ENCODE measurements at regions not wholly inside any gene's neighbourhood (a gene's known extent, or its start where the extent isn't known, plus 50 kb on each side); places are given as distances from the start of the nearest gene placed in this dataset.

GRCh38 chr1:55970526-55971110, 608.7 kb downstream of the PLPP3 start:
- H3K9me3 Mint-ChIP-seq = no peaks in the 10 kb centered on the region
- no peak for DNase-seq (ENCODE audit: low spot score)
- H3K4me3 Mint-ChIP-seq = no peak overlapping the region
- intact Hi-C loops (cut with micrococcal nuclease) = no loop called here
- H3K27me3 Mint-ChIP-seq (ENCODE audit: insufficient read depth) = no peaks in the 10 kb centered on the region
- H3K27ac Mint-ChIP-seq = no peak overlapping the region
- no peaks in the 10 kb centered on the region for H3K4me1 Mint-ChIP-seq (ENCODE audit: low read depth)
- H3K36me3 Mint-ChIP-seq (ENCODE audit: low read depth) = no peaks in the 10 kb centered on the region

GRCh38 chr1:55969322-55969721, 610.0 kb downstream of the PLPP3 start:
- H3K27ac Mint-ChIP-seq = no peak overlapping the region
- peaks cover 2% of the 10 kb centered on the region for H3K27me3 Mint-ChIP-seq (ENCODE audit: insufficient read depth)
- no peaks in the 10 kb centered on the region for H3K36me3 Mint-ChIP-seq (ENCODE audit: low read depth)
- intact Hi-C loops (cut with micrococcal nuclease) = no loop called here
- no peak for DNase-seq (ENCODE audit: low spot score)
- H3K4me1 Mint-ChIP-seq (ENCODE audit: low read depth) = no peaks in the 10 kb centered on the region
- H3K4me3 Mint-ChIP-seq = no peak overlapping the region
- H3K9me3 Mint-ChIP-seq = no peaks in the 10 kb centered on the region

- no peak for DNase-seq (ENCODE audit: low spot score)
- Mint-ChIP-seq H3K36me3 (ENCODE audit: low read depth) (no peaks in the 10 kb centered on the region), H3K27ac (no peak overlapping the region), H3K27me3 (ENCODE audit: insufficient read depth) (peaks cover 2% of the 10 kb centered on the region), H3K4me3 (no peak overlapping the region), H3K9me3 (no peaks in the 10 kb centered on the region), H3K4me1 (ENCODE audit: low read depth) (no peaks in the 10 kb centered on the region)
- intact Hi-C loops (cut with micrococcal nuclease) = no loop called here
Measured at GRCh38 chr1:55968661-55969060, 610.7 kb downstream of the PLPP3 start.

- DNase-seq (ENCODE audit: low spot score) = no peak
- H3K4me3 Mint-ChIP-seq = no peak overlapping the region
- H3K27ac Mint-ChIP-seq = no peak overlapping the region
- H3K36me3 Mint-ChIP-seq (ENCODE audit: low read depth) = no peaks in the 10 kb centered on the region
- no peaks in the 10 kb centered on the region for H3K4me1 Mint-ChIP-seq (ENCODE audit: low read depth)
- H3K9me3 Mint-ChIP-seq = no peaks in the 10 kb centered on the region
- intact Hi-C loops (cut with micrococcal nuclease) = no loop called here
- peaks cover 2% of the 10 kb centered on the region for H3K27me3 Mint-ChIP-seq (ENCODE audit: insufficient read depth)
Measured at GRCh38 chr1:55965981-55966461, 613.3 kb downstream of the PLPP3 start.

- Mint-ChIP-seq H3K9me3 (no peaks in the 10 kb centered on the region), H3K27ac (no peak overlapping the region), H3K36me3 (ENCODE audit: low read depth) (no peaks in the 10 kb centered on the region), H3K27me3 (ENCODE audit: insufficient read depth) (peaks cover 2% of the 10 kb centered on the region), H3K4me3 (no peak overlapping the region), H3K4me1 (ENCODE audit: low read depth) (no peaks in the 10 kb centered on the region)
- intact Hi-C loops (cut with micrococcal nuclease) = no loop called here
- no peak for DNase-seq (ENCODE audit: low spot score)
Measured at GRCh38 chr1:55962472-55962871, 616.9 kb downstream of the PLPP3 start.

GRCh38 chr1:55959136-55959548, 620.2 kb downstream of the PLPP3 start:
- H3K9me3 Mint-ChIP-seq = no peaks in the 10 kb centered on the region
- intact Hi-C loops (cut with micrococcal nuclease) = no loop called here
- no peak overlapping the region for H3K4me3 Mint-ChIP-seq
- H3K27me3 Mint-ChIP-seq (ENCODE audit: insufficient read depth) = no peaks in the 10 kb centered on the region
- H3K36me3 Mint-ChIP-seq (ENCODE audit: low read depth) = no peaks in the 10 kb centered on the region
- DNase-seq (ENCODE audit: low spot score) = no peak
- H3K27ac Mint-ChIP-seq = no peak overlapping the region
- no peaks in the 10 kb centered on the region for H3K4me1 Mint-ChIP-seq (ENCODE audit: low read depth)

GRCh38 chr1:55958498-55958897, 620.9 kb downstream of the PLPP3 start:
- DNase-seq (ENCODE audit: low spot score) = no peak
- no peaks in the 10 kb centered on the region for H3K27me3 Mint-ChIP-seq (ENCODE audit: insufficient read depth)
- H3K36me3 Mint-ChIP-seq (ENCODE audit: low read depth) = no peaks in the 10 kb centered on the region
- H3K4me1 Mint-ChIP-seq (ENCODE audit: low read depth) = no peaks in the 10 kb centered on the region
- H3K27ac Mint-ChIP-seq = no peak overlapping the region
- H3K4me3 Mint-ChIP-seq = no peak overlapping the region
- H3K9me3 Mint-ChIP-seq = no peaks in the 10 kb centered on the region
- intact Hi-C loops (cut with micrococcal nuclease) = no loop called here

- DNase-seq (ENCODE audit: low spot score) = no peak
- H3K4me1 Mint-ChIP-seq (ENCODE audit: low read depth) = no peaks in the 10 kb centered on the region
- H3K9me3 Mint-ChIP-seq = no peaks in the 10 kb centered on the region
- intact Hi-C loops (cut with micrococcal nuclease) = no loop called here
- no peak overlapping the region for H3K4me3 Mint-ChIP-seq
- H3K36me3 Mint-ChIP-seq (ENCODE audit: low read depth) = no peaks in the 10 kb centered on the region
- no peak overlapping the region for H3K27ac Mint-ChIP-seq
- no peaks in the 10 kb centered on the region for H3K27me3 Mint-ChIP-seq (ENCODE audit: insufficient read depth)
Measured at GRCh38 chr1:55957276-55957675, 622.1 kb downstream of the PLPP3 start.

GRCh38 chr1:55955016-55955621, 624.2 kb downstream of the PLPP3 start:
- Mint-ChIP-seq H3K4me1 (ENCODE audit: low read depth) (no peaks in the 10 kb centered on the region), H3K4me3 (no peak overlapping the region), H3K36me3 (ENCODE audit: low read depth) (no peaks in the 10 kb centered on the region), H3K27ac (no peak overlapping the region), H3K9me3 (no peaks in the 10 kb centered on the region), H3K27me3 (ENCODE audit: insufficient read depth) (no peaks in the 10 kb centered on the region)
- intact Hi-C loops (cut with micrococcal nuclease) = no loop called here
- no peak for DNase-seq (ENCODE audit: low spot score)

- intact Hi-C loops (cut with micrococcal nuclease) = no loop called here
- Mint-ChIP-seq H3K4me1 (ENCODE audit: low read depth) (no peaks in the 10 kb centered on the region), H3K9me3 (no peaks in the 10 kb centered on the region), H3K27me3 (ENCODE audit: insufficient read depth) (no peaks in the 10 kb centered on the region), H3K27ac (no peak overlapping the region), H3K36me3 (ENCODE audit: low read depth) (no peaks in the 10 kb centered on the region), H3K4me3 (no peak overlapping the region)
- no peak for DNase-seq (ENCODE audit: low spot score)
Measured at GRCh38 chr1:55951291-55951690, 628.1 kb downstream of the PLPP3 start.

GRCh38 chr1:55947446-55947845, 631.9 kb downstream of the PLPP3 start:
- Mint-ChIP-seq H3K36me3 (ENCODE audit: low read depth) (no peaks in the 10 kb centered on the region), H3K27me3 (ENCODE audit: insufficient read depth) (peaks cover 2% of the 10 kb centered on the region), H3K27ac (no peak overlapping the region), H3K4me1 (ENCODE audit: low read depth) (no peaks in the 10 kb centered on the region), H3K9me3 (no peaks in the 10 kb centered on the region), H3K4me3 (no peak overlapping the region)
- DNase-seq (ENCODE audit: low spot score) = no peak
- intact Hi-C loops (cut with micrococcal nuclease) = no loop called here

- intact Hi-C loops (cut with micrococcal nuclease) = no loop called here
- Mint-ChIP-seq H3K27me3 (ENCODE audit: insufficient read depth) (peaks cover 2% of the 10 kb centered on the region), H3K27ac (no peak overlapping the region), H3K4me1 (ENCODE audit: low read depth) (no peaks in the 10 kb centered on the region), H3K9me3 (no peaks in the 10 kb centered on the region), H3K4me3 (no peak overlapping the region), H3K36me3 (ENCODE audit: low read depth) (no peaks in the 10 kb centered on the region)
- no peak for DNase-seq (ENCODE audit: low spot score)
Measured at GRCh38 chr1:55943721-55944435, 635.5 kb downstream of the PLPP3 start.

- intact Hi-C loops (cut with micrococcal nuclease) = no loop called here
- H3K27me3 Mint-ChIP-seq (ENCODE audit: insufficient read depth) = peaks cover 2% of the 10 kb centered on the region
- H3K36me3 Mint-ChIP-seq (ENCODE audit: low read depth) = no peaks in the 10 kb centered on the region
- H3K27ac Mint-ChIP-seq = no peak overlapping the region
- H3K4me3 Mint-ChIP-seq = no peak overlapping the region
- H3K9me3 Mint-ChIP-seq = no peaks in the 10 kb centered on the region
- H3K4me1 Mint-ChIP-seq (ENCODE audit: low read depth) = no peaks in the 10 kb centered on the region
- no peak for DNase-seq (ENCODE audit: low spot score)
Measured at GRCh38 chr1:55943012-55943411, 636.4 kb downstream of the PLPP3 start.
